NCI-H187 (cell line): ENCODE measurements at regions not wholly inside any gene's neighbourhood (a gene's known extent, or its start where the extent isn't known, plus 50 kb on each side); places are given as distances from the start of the nearest gene placed in this dataset.
"Not testable (repeated sequence)": the region's sequence is repeated elsewhere in the genome, so short reads cannot be mapped to it uniquely, and the experiment has no call there.

Experiments used
- DNase-seq, 2 experiments: peaks; one replicate each; lab custom pipeline; 2025; lab: John Stamatoyannopoulos, UW

GRCh38 chr1:37319284-37319683 lies 155.1 kb upstream of the ZC3H12A start:
- DNase-seq: no peak

DNA sequence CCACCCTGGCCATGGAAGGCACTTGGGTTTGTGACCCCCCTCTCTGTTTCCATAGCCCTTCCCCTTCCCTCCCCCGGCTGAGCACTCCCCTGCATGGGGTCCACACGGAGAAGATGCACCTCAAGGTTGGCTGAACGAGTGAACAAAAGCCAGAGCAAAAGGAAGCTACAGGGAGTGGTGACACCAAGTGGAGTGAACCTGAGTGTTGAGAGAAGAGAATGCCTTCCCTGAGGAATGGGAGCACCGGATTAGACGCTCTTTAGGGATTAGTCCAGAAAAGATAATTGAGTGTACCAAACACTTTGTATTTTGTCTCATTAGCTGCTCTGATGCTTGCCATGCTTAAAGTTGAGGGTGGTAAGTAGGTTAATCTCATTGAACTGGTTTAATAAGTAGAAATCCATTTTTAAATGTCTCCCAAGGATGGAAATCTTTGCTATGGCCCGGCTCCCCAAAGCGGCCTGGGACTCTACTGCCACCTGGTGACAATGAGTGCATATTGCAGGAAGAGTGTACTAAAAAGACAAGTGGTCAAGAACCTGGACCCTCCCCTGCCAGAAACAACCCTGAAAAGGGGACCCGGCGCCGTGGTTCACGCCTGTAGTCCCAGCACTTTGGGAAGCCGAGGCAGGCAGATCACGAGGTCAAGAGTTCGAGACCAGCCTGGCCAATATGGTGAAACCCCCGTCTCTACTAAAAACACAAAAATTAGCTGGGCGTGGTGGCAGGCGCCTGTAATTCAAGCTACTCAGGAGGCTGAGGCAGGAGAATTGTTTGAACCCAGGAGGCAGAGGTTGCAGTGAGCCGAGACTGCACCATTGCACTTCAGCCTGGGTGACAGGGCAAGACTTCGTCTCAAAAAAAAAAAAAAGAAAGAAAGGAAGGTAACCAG lies 150.6 kb upstream of the ZC3H12A start:
- peak; percentile 35 for DNase-seq

- no peak for DNase-seq
These were observed 149.4 kb upstream of the ZC3H12A start for GRCh38 chr1:37325010-37325409.

DNA sequence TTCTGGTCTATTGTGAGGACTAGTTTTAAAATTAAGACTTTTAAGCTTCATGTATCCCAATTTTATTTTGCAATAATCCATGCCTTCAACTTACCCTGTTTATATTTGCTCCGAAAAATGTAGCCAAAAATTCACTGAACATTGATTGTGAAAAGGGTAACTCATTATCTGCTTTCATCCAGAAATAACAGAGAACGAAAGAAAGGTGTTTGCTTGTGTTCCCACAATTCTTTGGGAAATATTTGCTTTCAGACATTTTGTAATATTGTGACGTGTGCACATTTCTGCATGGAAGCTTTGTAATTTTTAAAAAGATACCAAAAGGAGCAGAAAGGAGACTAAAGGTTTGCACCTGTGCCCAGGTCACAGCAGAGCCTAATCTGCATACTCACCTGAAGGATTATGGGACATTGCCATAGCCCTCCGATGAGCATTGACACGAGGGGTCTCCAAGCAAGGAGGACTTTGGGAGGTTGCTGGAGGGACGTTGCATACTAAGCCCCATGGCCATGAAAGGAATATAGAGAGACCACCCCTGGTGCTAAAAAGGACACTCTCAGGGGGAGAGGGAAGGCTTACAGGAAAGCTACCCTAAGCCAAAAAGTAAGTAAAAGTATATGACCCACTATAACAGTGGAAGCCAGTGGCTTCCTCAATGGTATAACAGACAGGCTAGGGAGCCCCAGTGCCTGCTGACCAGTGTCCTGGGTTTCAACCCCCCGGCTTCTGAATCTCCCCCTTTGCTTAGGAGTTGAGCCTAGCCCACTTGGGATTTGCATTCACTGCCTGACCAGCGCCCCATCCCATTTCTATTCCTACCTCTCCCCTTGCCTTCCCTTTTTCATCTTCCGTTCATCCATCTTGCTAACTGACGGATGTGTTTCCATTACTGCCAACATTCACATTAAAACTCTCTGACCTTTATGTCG lies 148.6 kb upstream of the ZC3H12A start:
- no peak for DNase-seq

DNA sequence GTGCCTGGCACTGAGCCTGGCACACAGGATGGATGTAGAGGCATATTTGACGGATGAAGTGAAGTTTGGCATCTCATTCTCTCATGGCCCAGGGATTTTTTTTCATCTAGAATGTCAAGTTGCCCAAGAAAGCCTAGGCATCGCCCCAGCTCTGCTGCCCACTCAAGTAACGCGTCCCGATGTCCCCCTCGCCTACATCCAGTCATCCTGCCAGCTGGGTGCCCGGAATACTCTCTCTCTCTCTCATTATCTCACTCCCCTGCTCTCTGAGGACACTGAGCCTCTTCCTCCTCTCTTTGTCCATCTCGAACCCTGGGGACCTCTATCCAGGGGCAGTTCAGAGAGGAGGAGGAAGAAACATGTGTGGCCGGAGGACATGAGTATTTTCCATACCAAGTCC lies 142.3 kb upstream of the ZC3H12A start:
- DNase-seq: no peak

DNA sequence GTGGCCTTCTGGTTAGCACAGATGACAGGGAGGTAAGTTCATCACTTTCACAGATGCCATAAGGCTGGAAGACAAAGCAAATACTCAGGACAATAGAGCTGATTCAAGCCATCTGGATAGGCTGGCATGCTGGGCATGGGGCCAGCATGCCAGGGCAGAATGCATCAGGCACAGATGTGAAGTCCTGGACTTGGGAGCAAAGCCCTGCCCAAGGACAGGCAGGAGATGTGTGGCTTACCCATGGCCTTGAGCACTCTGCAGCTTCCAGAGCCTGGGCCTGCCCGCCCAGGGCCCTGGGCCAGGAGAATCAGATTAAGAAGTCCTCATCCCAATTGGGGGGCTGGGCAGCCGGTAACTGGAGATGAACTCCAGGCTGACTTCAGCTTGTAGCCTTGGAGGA lies 135.7 kb upstream of the ZC3H12A start:
- DNase-seq: no peak

DNA sequence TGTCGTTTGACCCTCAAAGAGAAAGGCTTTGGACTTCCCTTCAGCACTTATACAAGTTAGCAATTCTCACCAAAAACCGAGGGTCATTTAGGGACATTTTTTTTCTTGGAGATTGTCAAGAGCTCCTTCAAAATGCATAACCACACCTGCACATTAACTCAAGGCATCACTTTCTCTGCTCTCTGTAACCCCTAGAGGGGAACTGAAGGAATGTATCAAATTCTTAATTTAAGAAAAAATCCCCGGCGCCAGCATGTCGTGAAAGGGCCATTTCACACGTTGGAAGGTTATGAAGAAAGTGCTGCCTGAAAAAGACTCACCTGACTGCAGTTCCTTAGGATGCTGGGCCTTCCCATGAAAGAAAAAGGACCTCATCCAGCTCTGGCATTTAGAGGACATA lies 131.6 kb upstream of the ZC3H12A start:
- no peak for DNase-seq

GRCh38 chr1:37347104-37347649 lies 127.2 kb upstream of the ZC3H12A start:
- DNase-seq: no peak

DNA sequence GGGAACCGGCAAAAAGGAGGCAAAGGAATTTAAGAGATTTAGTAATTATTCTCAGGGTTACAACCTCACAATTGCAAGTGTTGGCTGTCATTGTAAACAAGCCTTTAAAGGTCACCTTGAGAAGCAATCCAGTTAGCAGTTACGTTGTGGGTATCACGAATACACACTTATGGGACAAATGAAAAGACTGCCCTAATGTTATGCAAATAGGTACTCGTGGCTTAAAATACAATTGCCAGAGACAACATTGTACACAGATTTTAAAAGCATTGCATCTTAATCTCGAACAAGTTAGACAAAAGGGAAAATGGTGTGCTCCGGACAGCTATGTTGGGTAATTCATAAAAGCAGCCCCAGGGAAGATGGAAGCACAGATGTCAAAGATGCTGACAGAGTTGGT lies 120.5 kb upstream of the ZC3H12A start:
- no peak for DNase-seq

DNA sequence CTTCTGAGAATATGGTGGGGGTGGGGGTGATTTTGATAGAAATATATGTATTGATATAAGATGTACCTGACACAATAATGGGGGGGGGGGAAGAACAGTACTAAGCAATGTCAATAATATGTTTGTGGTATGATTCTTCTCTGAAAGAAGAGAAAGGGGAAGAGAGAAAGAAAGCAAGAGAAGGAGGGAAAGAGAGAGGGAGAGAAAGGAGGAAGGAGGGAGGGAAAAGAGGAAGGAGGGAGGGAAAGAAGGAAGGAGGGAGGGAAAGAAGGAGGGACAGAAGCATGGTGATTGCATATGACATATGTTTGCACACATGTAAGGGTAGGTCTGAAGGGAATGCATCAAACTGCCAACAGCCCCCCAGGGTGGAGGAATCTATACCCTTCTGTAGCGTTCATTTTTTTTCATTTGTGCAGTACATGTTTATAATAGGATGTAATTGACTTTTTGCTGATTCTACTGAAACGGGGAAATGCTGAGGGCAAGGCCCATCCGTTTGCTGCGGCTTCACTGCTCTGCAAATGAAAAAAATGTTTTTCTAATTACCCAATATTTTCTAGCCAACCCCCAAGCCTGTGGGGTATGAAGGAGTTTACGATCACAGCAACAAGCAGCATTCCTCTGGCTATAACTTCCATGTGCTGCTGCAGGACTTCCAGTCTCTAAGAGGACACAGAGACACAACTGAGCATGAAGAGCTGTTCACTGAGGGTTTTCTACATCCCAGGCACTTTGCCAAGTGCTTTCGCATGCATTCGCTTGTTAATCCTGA lies 119.3 kb upstream of the ZC3H12A start:
- no peak for DNase-seq

DNA sequence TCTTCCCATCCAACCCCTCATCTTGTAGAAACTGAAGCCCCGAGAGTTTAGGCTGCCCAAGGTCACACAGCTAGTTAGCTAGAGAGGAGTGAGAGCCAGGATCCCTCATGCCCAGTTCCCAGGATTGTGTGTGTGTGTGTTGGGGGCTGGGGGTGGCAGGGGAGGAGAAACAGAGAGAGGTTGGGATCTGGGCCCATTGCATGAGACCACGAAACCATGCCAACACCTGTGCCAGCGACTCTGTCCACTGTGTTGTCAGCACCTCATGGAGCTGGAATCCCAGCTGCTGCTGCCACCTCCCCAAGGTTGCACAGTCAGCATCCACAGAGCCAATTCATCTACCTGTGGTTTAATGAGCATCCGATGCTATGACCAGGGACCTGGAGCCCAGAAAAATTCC lies 115.4 kb upstream of the ZC3H12A start:
- no peak for DNase-seq

DNA sequence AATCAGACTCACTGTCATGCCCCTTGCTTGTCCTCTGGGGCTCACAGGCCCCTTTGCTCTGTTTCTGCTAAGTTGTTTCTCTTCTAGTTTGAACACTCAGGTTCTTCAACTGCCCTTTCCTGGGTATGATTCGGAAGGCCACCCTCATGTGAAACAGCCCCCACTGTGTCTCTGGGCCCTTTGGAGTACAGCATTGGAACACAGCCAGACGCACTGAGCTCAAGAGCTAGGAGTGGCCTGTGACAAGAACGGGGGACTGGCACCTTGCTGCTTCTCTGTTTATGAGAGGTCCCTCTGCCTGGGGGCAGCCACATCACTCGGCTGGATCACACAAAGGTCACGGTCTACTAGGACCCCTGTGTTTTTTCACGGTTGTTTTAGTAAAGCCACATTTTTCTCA lies 114.4 kb upstream of the ZC3H12A start:
- no peak for DNase-seq

DNA sequence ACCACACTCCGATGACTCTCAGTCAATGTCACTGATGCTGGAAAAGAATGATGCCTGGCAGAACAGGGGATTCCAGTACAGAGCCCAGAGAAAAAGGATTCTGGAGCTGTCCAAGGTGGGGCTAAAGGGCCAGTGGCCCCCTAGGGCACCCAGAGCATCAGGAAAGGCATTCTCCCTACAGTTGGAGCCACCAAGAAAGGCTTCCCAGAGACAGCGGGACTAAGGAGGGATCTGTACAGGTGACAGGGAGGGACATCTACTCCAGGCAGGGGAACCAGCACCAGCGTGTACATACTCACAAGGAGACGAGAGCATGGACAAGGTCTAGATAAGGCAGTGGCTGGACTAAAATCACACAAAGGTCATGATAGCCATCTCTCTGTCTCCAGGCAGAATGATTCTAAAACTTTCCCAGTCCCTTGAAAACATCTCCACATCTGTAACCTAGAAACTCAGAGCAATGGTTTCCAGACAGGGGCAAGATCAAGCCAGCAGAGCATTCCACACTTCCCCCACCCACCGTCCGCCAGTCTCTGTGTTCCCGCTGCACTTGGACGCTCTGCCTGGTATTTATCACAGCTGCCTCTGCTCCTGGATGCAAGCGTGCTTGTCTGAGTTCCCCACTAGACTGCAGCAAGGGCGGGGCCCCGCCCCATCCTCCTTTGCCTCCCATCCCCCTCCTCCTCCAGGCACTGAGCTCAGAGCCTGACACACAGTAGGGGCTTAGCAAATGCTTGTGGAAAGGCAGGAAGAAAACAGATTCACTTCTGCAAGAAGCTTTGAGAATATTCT lies 111.6 kb upstream of the ZC3H12A start:
- DNase-seq: no peak

DNA sequence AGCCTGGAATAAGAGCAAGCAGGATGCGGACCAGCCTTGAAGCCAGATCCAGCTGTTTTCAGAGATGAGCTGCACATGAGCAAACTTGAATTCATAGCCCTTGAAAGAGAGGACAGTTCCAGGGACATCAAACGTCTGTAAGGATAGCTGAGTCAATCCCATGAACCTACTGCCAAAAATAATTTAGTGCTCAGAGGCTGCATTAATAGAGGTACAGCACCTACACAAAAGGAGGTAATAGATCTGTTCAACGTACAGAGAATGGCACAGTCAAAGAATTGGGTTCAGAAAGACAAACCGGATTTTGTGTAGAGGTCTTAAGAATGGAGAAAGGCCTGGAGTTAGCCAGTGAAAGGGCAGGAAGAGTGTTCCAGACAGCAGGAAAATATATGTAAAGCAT lies 110.8 kb upstream of the ZC3H12A start:
- no peak for DNase-seq

DNA sequence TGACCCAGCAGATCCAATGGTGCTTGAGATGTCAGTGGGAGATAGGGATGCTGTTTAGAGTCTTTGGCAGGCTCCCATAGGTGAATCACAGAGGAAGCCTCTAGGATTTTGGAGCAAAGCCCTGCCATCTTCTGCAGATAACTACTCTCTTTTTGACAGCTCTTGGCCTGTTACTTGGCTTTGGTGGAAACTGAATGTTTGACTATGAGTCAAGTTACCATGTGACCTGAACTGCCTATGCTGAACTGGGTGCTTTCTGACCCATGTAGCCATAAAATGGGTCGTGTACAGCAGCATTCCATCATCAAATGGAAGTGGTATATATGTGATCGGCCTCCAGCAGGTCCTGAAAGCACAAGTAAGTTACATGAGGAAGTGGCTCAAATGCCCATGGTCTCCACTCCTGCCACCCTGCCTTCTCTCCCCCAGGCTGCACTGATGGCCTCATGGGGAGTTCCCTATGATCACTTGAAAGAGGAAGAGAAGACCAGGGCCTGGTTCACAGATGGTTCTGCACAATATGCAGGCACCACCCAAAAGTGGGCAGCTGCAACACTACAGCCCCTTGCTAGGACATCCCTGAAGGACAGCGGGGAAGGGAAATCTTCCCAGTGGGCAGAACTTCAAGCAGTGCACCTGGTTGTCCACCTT lies 105.6 kb upstream of the ZC3H12A start:
- DNase-seq: not testable (repeated sequence)

DNA sequence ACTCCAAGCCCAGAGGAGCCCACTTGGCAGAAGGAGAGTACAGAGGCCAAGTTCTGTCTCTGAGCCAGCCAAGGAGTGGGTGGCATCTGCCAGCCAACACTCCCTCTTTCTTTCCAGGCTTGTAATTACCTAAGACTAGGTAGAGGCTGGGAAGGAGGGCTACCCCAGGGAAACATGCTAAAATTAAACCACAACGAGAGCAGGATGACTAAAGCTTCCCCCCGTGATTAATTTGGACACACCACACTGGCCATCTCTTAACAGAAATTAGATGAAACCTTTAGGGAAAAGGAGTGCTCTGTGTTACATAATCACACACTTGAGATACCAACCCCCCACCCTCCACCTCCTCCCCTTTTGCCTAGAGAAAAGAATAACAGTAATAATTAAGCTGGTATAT lies 102.1 kb upstream of the ZC3H12A start:
- no peak for DNase-seq

DNA sequence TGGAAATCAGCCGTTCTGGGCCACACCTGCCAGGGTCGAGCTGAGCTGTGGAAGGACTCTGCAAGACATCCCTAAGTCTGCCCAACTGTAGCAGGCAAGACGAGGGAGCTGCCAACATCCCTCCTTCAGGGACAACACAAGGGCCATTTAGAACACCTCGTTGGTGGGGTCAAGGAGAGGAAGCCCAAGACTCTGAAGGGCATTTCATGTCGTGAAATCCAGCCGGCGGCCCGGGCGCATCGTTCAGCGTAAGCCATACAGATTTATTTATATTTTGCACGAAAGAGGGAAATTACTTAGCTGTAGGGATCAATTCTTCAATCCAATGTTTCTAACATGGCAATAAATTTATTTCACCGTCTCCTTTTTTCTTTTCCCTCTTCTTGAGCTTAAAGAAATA lies 101.7 kb upstream of the ZC3H12A start:
- DNase-seq: no peak

- no peak for DNase-seq
These were observed 101.0 kb upstream of the ZC3H12A start for GRCh38 chr1:37373413-37373812.

DNA sequence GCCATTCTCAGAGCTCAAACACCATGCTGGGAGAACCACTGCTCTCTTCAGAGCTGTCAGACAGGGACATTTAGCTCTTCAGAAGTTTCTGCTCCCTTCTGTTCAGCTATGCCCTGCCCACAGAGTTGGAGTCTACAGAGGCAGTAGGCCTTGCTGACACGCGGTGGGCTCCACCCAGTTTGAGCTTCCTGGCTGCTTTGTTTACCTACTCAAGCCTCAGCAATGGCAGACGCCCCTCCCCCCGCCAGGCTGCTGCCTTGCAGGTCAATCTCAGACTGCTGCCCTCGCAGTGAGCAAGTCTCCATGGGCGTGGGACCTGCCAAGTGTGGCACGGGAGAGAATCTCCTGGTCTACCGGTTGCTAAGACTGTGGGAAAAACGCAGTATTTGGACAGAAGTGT lies 93.8 kb upstream of the ZC3H12A start:
- not testable (repeated sequence) for DNase-seq

DNA sequence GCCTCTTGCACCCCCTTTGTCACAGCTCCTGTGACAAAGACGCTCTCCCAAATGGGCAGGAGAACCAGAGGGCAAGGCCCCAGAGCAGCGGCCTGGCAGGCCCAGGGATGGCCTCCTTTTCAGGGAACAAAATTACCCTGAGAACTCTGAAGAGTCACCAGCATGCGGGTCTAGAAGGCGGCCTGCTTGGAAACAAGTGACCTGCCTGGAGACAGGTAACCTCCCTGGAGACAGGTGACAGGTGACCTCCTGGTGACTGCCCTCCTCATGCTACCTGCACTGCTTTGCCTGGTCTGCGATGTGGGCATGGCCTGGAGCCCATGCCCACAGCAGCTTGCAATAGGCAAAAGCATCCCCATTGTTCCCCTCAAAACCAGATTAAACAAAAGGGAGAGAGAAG lies 86.5 kb upstream of the ZC3H12A start:
- DNase-seq: no peak

DNA sequence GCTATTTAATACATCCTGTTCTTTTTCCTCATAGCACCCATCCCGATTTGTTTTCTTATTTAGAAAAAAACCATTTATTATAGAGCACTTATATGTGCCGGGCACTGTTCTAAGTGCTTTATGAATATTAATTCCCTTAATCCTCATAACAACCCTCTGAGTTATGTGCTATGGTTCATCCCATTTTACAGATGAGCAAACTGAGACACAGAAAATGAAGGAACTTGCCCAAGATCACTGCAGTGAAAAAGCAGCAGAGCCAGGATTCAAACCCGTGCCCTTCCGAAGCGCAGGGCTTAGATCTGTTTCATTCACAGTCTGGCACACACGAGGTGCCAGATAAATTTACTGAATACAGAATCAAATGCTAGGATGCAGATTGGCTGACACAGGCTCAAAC lies 85.1 kb upstream of the ZC3H12A start:
- DNase-seq: no peak
